ENCODE measurements at regions not wholly inside any gene's neighbourhood (a gene's known extent, or its start where the extent isn't known, plus 50 kb on each side); places are given as distances from the start of the nearest gene placed in this dataset.

GRCh38 chr6:81242624-81243023, 509.9 kb downstream of the TENT5A start:
- TF ChIP-seq KLF1 (tag by site-specific recombination; IDR thresholded peaks at IDR 0.05) (no peak), ZNF639 (tag by site-specific recombination; IDR thresholded peaks at IDR 0.05) (no peak), INSM2 (tag by site-specific recombination; IDR thresholded peaks at IDR 0.05) (no peak), ZNF513 (tag by site-specific recombination; IDR thresholded peaks at IDR 0.05) (no peak), ZFHX2 (tag by site-specific recombination; conservative IDR thresholded peaks at IDR 0.05) (no peak), ZNF776 (tag by site-specific recombination; IDR thresholded peaks at IDR 0.05; ENCODE audit: borderline replicate concordance) (no peak), ZNF423 (tag by site-specific recombination; IDR thresholded peaks at IDR 0.05) (no peak), ZSCAN23 (tag by site-specific recombination; IDR thresholded peaks at IDR 0.05) (no peak), ZSCAN4 (tag by site-specific recombination; IDR thresholded peaks at IDR 0.05) (no peak), ZNF416 (tag by site-specific recombination; IDR thresholded peaks at IDR 0.05) (no peak), ZNF223 (tag by site-specific recombination; IDR thresholded peaks at IDR 0.05) (no peak), MYNN (tag by site-specific recombination; IDR thresholded peaks at IDR 0.05; ENCODE audit: borderline replicate concordance) (no peak), ZNF677 (tag by site-specific recombination; IDR thresholded peaks at IDR 0.05) (no peak), ZNF23 (tag by site-specific recombination; IDR thresholded peaks at IDR 0.05; ENCODE audit: borderline replicate concordance) (no peak), ZNF311 (tag by site-specific recombination; IDR thresholded peaks at IDR 0.05; ENCODE audit: borderline replicate concordance) (no peak), PRDM4 (tag by site-specific recombination; IDR thresholded peaks at IDR 0.05) (no peak), ZNF664 (tag by site-specific recombination; IDR thresholded peaks at IDR 0.05) (no peak), ZXDB (tag by site-specific recombination; IDR thresholded peaks at IDR 0.05) (no peak), ZNF335 (tag by site-specific recombination; conservative IDR thresholded peaks at IDR 0.05) (no peak)
- CTCF ChIA-PET: interaction anchor here (0.5 to 0.9 kb wide), 5 partner anchors 20 to 1277 kb away, joined by 3 to 4 read pairs (median 3); no protein-coding TSS in a partner anchor
- no peaks in the 10 kb centered on the region for H3K36me3 ChIP-seq (ENCODE audit: control insufficient read depth in 2 of 2, insufficient read depth in 1 of 2, low read length in 2 of 2)
- H3K9me3 ChIP-seq (ENCODE audit: control insufficient read depth, insufficient read depth, low read depth, low read length): no peaks in the 10 kb centered on the region
- POLR2A ChIA-PET: interaction anchor here (1.2 kb wide), 1 partner anchor 511 kb away, joined by 5 read pairs; no protein-coding TSS in a partner anchor
- H3K4me3 ChIP-seq (ENCODE audit: low read depth, low read length): no peak overlapping the region
- no peaks in the 10 kb centered on the region for H3K4me1 ChIP-seq (ENCODE audit: control insufficient read depth, insufficient read depth, low read length)
- no peak overlapping the region for H3K27ac ChIP-seq (ENCODE audit: extremely low read depth, low read depth, low read length)
